ENCODE measurements at regions not wholly inside any gene's neighbourhood (a gene's known extent, or its start where the extent isn't known, plus 50 kb on each side); places are given as distances from the start of the nearest gene placed in this dataset.

DNA sequence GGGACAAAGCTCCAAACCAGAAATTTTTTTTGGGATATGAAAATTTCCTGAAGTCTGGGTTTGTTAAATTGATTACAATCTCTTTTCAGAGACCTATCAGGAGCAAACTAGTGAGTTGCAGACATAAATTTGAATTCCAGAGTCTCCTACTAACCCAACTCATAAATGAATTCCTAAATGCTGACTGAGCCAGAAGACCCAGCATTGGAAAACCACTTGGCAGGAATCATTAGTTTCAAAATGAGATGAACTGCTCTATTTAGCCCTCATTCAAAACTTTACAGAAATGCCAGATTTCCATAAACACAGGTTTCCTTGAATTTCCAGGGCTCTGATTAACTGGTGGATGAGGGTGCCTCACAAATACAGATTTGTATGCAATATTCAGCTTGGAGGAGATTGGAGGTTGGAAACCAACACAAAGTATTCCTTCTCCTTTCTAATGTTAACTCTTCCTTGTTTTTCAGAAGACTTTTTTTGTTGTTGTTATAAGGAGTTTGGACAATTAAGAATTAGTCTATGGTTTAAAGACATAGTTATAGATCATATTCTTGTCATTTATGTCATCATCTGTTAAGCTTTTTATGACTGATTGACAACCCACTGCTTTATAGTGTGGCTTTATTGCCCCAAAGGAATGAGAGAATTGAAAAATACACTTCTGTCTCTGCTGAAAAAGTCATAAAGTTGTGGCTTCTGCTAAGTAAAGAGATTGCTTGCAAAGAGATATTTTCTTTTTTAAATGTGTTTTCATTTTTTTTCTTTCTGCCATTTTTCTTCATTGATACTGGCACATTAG, 222.8 kb downstream of the HLX start:
- Histone ChIP-seq H3K4me3 (no peak overlapping the region), H3K27ac (no peak overlapping the region), H3K4me1 (peaks cover 4% of the 10 kb centered on the region), H3K27me3 (no peaks in the 10 kb centered on the region), H3K36me3 (replicated peaks in 1 of 2; ENCODE audit: insufficient read depth in 1 of 2, low read depth in 2 of 2) (no peaks in the 10 kb centered on the region), H3K9me3 (no peaks in the 10 kb centered on the region)
- TF ChIP-seq, protein P1, sequence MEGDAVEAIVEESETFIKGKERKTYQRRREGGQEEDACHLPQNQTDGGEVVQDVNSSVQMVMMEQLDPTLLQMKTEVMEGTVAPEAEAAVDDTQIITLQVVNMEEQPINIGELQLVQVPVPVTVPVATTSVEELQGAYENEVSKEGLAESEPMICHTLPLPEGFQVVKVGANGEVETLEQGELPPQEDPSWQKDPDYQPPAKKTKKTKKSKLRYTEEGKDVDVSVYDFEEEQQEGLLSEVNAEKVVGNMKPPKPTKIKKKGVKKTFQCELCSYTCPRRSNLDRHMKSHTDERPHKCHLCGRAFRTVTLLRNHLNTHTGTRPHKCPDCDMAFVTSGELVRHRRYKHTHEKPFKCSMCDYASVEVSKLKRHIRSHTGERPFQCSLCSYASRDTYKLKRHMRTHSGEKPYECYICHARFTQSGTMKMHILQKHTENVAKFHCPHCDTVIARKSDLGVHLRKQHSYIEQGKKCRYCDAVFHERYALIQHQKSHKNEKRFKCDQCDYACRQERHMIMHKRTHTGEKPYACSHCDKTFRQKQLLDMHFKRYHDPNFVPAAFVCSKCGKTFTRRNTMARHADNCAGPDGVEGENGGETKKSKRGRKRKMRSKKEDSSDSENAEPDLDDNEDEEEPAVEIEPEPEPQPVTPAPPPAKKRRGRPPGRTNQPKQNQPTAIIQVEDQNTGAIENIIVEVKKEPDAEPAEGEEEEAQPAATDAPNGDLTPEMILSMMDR (IDR thresholded peaks at IDR 0.05) = no peak
- TF ChIP-seq POLR2A (IDR thresholded peaks at IDR 0.05) = no peak
- intact Hi-C loops (cut with DNase I) = no loop called here
- DNase-seq (no peak), ATAC-seq (no peak)

DNA sequence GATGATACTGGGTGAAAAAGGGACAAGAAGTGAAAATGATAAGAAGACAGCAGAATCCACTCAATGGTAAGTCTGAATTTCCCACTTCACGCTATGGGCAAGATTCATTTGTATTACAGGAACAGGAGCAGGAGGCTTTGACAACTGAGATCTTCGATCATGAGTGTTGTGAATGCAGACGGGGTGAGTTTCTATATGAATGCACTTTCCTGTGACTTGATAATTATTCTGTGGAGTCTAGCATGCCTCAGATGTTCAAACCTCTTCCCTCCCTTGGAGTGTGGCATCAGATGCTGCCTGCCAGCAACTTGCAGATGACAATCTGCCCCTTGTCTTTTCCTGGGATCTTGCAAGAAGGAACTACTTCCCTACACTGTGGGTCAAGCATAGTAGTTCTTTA, 225.4 kb downstream of the HLX start:
- no peak for ATAC-seq
- intact Hi-C loops (cut with DNase I) = no loop called here

GRCh38 chr1:221105578-221105977, 226.3 kb downstream of the HLX start:
- H3K9me3 ChIP-seq = no peaks in the 10 kb centered on the region
- no peaks in the 10 kb centered on the region for H3K27me3 ChIP-seq
- WGBS, 2 donors = 72 to 84% methylated on average over 1 of the region's 1 CpG
- no peak overlapping the region for H3K27ac ChIP-seq
- no peaks in the 10 kb centered on the region for H3K36me3 ChIP-seq (replicated peaks in 1 of 2; ENCODE audit: insufficient read depth in 1 of 2, low read depth in 2 of 2)
- no peak for ATAC-seq
- intact Hi-C loops (cut with DNase I) = no loop called here
- no peaks in the 10 kb centered on the region for H3K4me1 ChIP-seq
- no peak overlapping the region for H3K4me3 ChIP-seq
- DNase-seq = no peak
- TF ChIP-seq POLR2A (IDR thresholded peaks at IDR 0.05) = no peak
- TF ChIP-seq, protein P1 (IDR thresholded peaks at IDR 0.05) = no peak

More for the DNA sequence above, 225.4 kb downstream of the HLX start:
- H3K4me1 ChIP-seq = peaks cover 4% of the 10 kb centered on the region
- no peaks in the 10 kb centered on the region for H3K9me3 ChIP-seq
- H3K27me3 ChIP-seq = no peaks in the 10 kb centered on the region
- no peak overlapping the region for H3K4me3 ChIP-seq
- no peak for TF ChIP-seq POLR2A (IDR thresholded peaks at IDR 0.05)
- TF ChIP-seq, protein P1 (IDR thresholded peaks at IDR 0.05) = no peak
- DNase-seq = no peak
- H3K27ac ChIP-seq = no peak overlapping the region
- H3K36me3 ChIP-seq (replicated peaks in 1 of 2; ENCODE audit: insufficient read depth in 1 of 2, low read depth in 2 of 2) = no peaks in the 10 kb centered on the region
- WGBS, 2 donors = 73 to 86% methylated on average over 3 of the region's 3 CpGs

- Histone ChIP-seq H3K4me1 (no peaks in the 10 kb centered on the region), H3K4me3 (no peak overlapping the region), H3K36me3 (replicated peaks in 1 of 2; ENCODE audit: insufficient read depth in 1 of 2, low read depth in 2 of 2) (no peaks in the 10 kb centered on the region), H3K27me3 (no peaks in the 10 kb centered on the region), H3K27ac (no peak overlapping the region), H3K9me3 (no peaks in the 10 kb centered on the region)
- intact Hi-C loops (cut with DNase I) = no loop called here
- WGBS, 2 donors = 56 to 61% methylated on average over 3 of the region's 3 CpGs
- ATAC-seq = no peak
- DNase-seq = no peak
- TF ChIP-seq, protein P1 (IDR thresholded peaks at IDR 0.05) = no peak
- TF ChIP-seq POLR2A (IDR thresholded peaks at IDR 0.05) = no peak
Observed at GRCh38 chr1:221106616-221107015, 227.4 kb downstream of the HLX start.

- no peak for ATAC-seq
- no peaks in the 10 kb centered on the region for H3K9me3 ChIP-seq
- no peak overlapping the region for H3K4me3 ChIP-seq
- DNase-seq = no peak
- H3K27ac ChIP-seq = no peak overlapping the region
- no peaks in the 10 kb centered on the region for H3K36me3 ChIP-seq (replicated peaks in 1 of 2; ENCODE audit: insufficient read depth in 1 of 2, low read depth in 2 of 2)
- TF ChIP-seq POLR2A (IDR thresholded peaks at IDR 0.05) = no peak
- TF ChIP-seq, protein P1 (IDR thresholded peaks at IDR 0.05) = no peak
- H3K27me3 ChIP-seq = no peaks in the 10 kb centered on the region
- intact Hi-C loops (cut with DNase I) = no loop called here
- no peaks in the 10 kb centered on the region for H3K4me1 ChIP-seq
Observed at GRCh38 chr1:221109930-221110329, 230.7 kb downstream of the HLX start.

All from body of pancreas (tissue), 4 donors.